ENCODE measurements at regions not wholly inside any gene's neighbourhood (a gene's known extent, or its start where the extent isn't known, plus 50 kb on each side); places are given as distances from the start of the nearest gene placed in this dataset.

DNA sequence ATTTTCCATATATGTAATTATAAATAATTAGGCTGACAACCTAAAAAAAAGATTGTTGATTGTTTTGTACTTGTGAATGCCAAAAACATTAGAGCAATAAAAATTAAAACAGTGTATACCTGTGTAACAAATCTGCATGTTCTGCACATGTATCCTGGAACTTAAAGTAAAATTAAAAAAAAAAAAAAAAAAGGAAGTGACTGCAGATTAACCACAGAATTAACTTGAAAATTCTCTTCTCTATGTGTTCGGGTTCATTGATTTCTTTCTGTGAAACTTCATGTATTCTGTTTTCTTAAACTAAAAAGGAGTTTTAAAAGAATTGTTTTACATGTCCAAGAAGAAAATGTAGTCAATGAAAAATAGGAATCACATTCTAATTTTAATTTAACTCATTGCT, 95.7 kb downstream of the FASLG start:
- TF ChIP-seq CTCF (conservative IDR thresholded peaks at IDR 0.05) (no peak), ZFX (IDR thresholded peaks at IDR 0.05) (no peak)
